Sigmoid colon (tissue), 4 donors: ENCODE measurements at regions not wholly inside any gene's neighbourhood (a gene's known extent, or its start where the extent isn't known, plus 50 kb on each side); places are given as distances from the start of the nearest gene placed in this dataset.

Source experiments
- CTCF ChIP-seq, 4 experiments: fragments of 450-650 bp in 3 of 4; fragments of 200-600 bp in 1 of 4; IDR thresholded peaks; one replicate each; pipeline ENCODE4 v1.5.1; 2016 to 2019; ENCODE audit warnings: antibody characterized with exemption in 4 of 4, mild to moderate bottlenecking in 3 of 4, moderate library complexity in 2 of 4
- EP300 ChIP-seq, 4 donors: sonication (generic); formaldehyde crosslinking; IDR thresholded peaks; one replicate each; pipeline ENCODE4 v1.6.1; 2017; ENCODE audit warnings: antibody characterized with exemption in 4 of 4

GRCh38 chr16:87107201-87107600 is 210.0 kb downstream of the C16orf95 start:
- TF ChIP-seq EP300 (IDR thresholded peaks at IDR 0.05) (no peak), CTCF (IDR thresholded peaks at IDR 0.05) (no peak)
